ENCODE measurements at regions not wholly inside any gene's neighbourhood (a gene's known extent, or its start where the extent isn't known, plus 50 kb on each side); places are given as distances from the start of the nearest gene placed in this dataset.
A peak's percentile ranks its signal among the peaks of the same experiment; 100 is the strongest.

- no peak for DNase-seq
These were observed 204.9 kb upstream of the CYRIA start for GRCh38 chr2:16870491-16871076.

- no peak for DNase-seq
These were observed 204.1 kb upstream of the CYRIA start for GRCh38 chr2:16869711-16870110.

- DNase-seq, result no peak
These were observed 196.8 kb upstream of the CYRIA start for GRCh38 chr2:16862471-16862870.

- DNase-seq, result no peak
These were observed 195.9 kb upstream of the CYRIA start for GRCh38 chr2:16861530-16861929.

- peak; percentile 30 to 32 for DNase-seq
These were observed 195.5 kb upstream of the CYRIA start for GRCh38 chr2:16861111-16861510.

GRCh38 chr2:16860627-16861026, 195.0 kb upstream of the CYRIA start:
- no peak for DNase-seq

- DNase-seq, result no peak
These were observed 189.5 kb upstream of the CYRIA start for GRCh38 chr2:16855183-16855582.

GRCh38 chr2:16853088-16853487, 187.5 kb upstream of the CYRIA start:
- no peak for DNase-seq

GRCh38 chr2:16852651-16853050, 187.0 kb upstream of the CYRIA start:
- no peak for DNase-seq

GRCh38 chr2:16851126-16851525, 185.5 kb upstream of the CYRIA start:
- DNase-seq, result no peak

GRCh38 chr2:16840496-16841172, 175.0 kb upstream of the CYRIA start:
- DNase-seq, result no peak

- no peak for DNase-seq
These were observed 167.3 kb upstream of the CYRIA start for GRCh38 chr2:16832910-16833309.

- DNase-seq, result no peak
These were observed 163.2 kb upstream of the CYRIA start for GRCh38 chr2:16828828-16829160.

GRCh38 chr2:16828044-16828827, 162.6 kb upstream of the CYRIA start:
- DNase-seq, result no peak

GRCh38 chr2:16824472-16824871, 158.8 kb upstream of the CYRIA start:
- DNase-seq, result no peak

- no peak for DNase-seq
These were observed 156.1 kb upstream of the CYRIA start for GRCh38 chr2:16821692-16822091.

- no peak for DNase-seq
These were observed 152.5 kb upstream of the CYRIA start for GRCh38 chr2:16818203-16818556.

GRCh38 chr2:16817305-16818202, 151.9 kb upstream of the CYRIA start:
- DNase-seq, result no peak

- no peak for DNase-seq
These were observed 150.9 kb upstream of the CYRIA start for GRCh38 chr2:16816522-16816921.

- DNase-seq, result no peak
These were observed 150.4 kb upstream of the CYRIA start for GRCh38 chr2:16816016-16816415.

GRCh38 chr2:16813593-16813992, 148.0 kb upstream of the CYRIA start:
- no peak for DNase-seq

GRCh38 chr2:16798472-16798871, 132.8 kb upstream of the CYRIA start:
- no peak for DNase-seq

GRCh38 chr2:16791496-16791895, 125.9 kb upstream of the CYRIA start:
- DNase-seq, result no peak
